ENCODE measurements at regions not wholly inside any gene's neighbourhood (a gene's known extent, or its start where the extent isn't known, plus 50 kb on each side); places are given as distances from the start of the nearest gene placed in this dataset.

GRCh38 chr2:19837235-19837766, 64.5 kb downstream of the TTC32 start:
- Histone ChIP-seq H3K27me3 (replicated peaks; ENCODE audit: insufficient read depth) (no peaks in the 10 kb centered on the region), H3K4me2 (ENCODE audit: unreplicated experiment) (no peak overlapping the region), H3K4me1 (ENCODE audit: insufficient read depth) (no peaks in the 10 kb centered on the region), H3K9me3 (ENCODE audit: low read depth) (no peaks in the 10 kb centered on the region), H3F3A (ENCODE audit: insufficient read depth) (peaks cover 6% of the 10 kb centered on the region; the same call in 1 of the 2 replicates), H3K9ac (no peak overlapping the region), H4K20me1 (ENCODE audit: insufficient read depth) (no peaks in the 10 kb centered on the region), H3K27ac (no peak overlapping the region), H3K9me2 (ENCODE audit: insufficient read depth) (no peaks in the 10 kb centered on the region; the same call in 1 of the 2 replicates), H3K79me2 (ENCODE audit: insufficient read depth) (no peaks in the 10 kb centered on the region), H3K36me3 (ENCODE audit: low read depth) (no peaks in the 10 kb centered on the region), H3K4me3 (no peak overlapping the region), H2AFZ (no peak overlapping the region)
- DNase-seq = no peak
- TF ChIP-seq EZH2 (IDR thresholded peaks at IDR 0.05; ENCODE audit: insufficient read depth, poor library complexity, severe bottlenecking) (no peak), EZH2phosphoT487 (IDR thresholded peaks at IDR 0.05; ENCODE audit: insufficient read depth, low read depth) (no peak)
- in situ Hi-C loops (cut with MboI) = no loop called here
- WGBS, 2 experiments (ENCODE audit: low coverage in 1 of 2, low lambda C conversion rate in 2 of 2, missing lambda C conversion rate in 2 of 2) = 34 to 38% methylated on average over 4 of the region's 4 CpGs

- Histone ChIP-seq H3F3A (ENCODE audit: insufficient read depth) (peaks cover 6% of the 10 kb centered on the region; the same call in 1 of the 2 replicates), H3K4me3 (no peak overlapping the region), H2AFZ (no peak overlapping the region), H3K9me2 (ENCODE audit: insufficient read depth) (no peaks in the 10 kb centered on the region; the same call in 1 of the 2 replicates), H3K27ac (no peak overlapping the region), H3K79me2 (ENCODE audit: insufficient read depth) (no peaks in the 10 kb centered on the region), H3K9me3 (ENCODE audit: low read depth) (no peaks in the 10 kb centered on the region), H3K36me3 (ENCODE audit: low read depth) (no peaks in the 10 kb centered on the region), H3K9ac (no peak overlapping the region), H3K4me1 (ENCODE audit: insufficient read depth) (no peaks in the 10 kb centered on the region), H4K20me1 (ENCODE audit: insufficient read depth) (no peaks in the 10 kb centered on the region), H3K27me3 (replicated peaks; ENCODE audit: insufficient read depth) (no peaks in the 10 kb centered on the region), H3K4me2 (ENCODE audit: unreplicated experiment) (no peak overlapping the region)
- 34 to 37% methylated on average over 6 of the region's 6 CpGs for WGBS, 2 experiments (ENCODE audit: low coverage in 1 of 2, low lambda C conversion rate in 2 of 2, missing lambda C conversion rate in 2 of 2)
- TF ChIP-seq EZH2 (IDR thresholded peaks at IDR 0.05; ENCODE audit: insufficient read depth, poor library complexity, severe bottlenecking) = no peak
- no peak for TF ChIP-seq EZH2phosphoT487 (IDR thresholded peaks at IDR 0.05; ENCODE audit: insufficient read depth, low read depth)
- DNase-seq = peak; percentile 29
- in situ Hi-C loops (cut with MboI) = no loop called here
Observed at GRCh38 chr2:19835781-19836281, 66.0 kb downstream of the TTC32 start.

GRCh38 chr2:19833978-19834377, 67.8 kb downstream of the TTC32 start:
- Histone ChIP-seq H3K27me3 (replicated peaks; ENCODE audit: insufficient read depth) (no peaks in the 10 kb centered on the region; the same call in 1 of the 2 replicates), H3K79me2 (ENCODE audit: insufficient read depth) (no peaks in the 10 kb centered on the region), H3K27ac (no peak overlapping the region), H3F3A (ENCODE audit: insufficient read depth) (peaks cover 5% of the 10 kb centered on the region; the same call in 1 of the 2 replicates), H3K4me1 (ENCODE audit: insufficient read depth) (no peaks in the 10 kb centered on the region), H3K9me3 (ENCODE audit: low read depth) (no peaks in the 10 kb centered on the region), H3K36me3 (ENCODE audit: low read depth) (no peaks in the 10 kb centered on the region), H3K4me3 (no peak overlapping the region), H3K4me2 (ENCODE audit: unreplicated experiment) (no peak overlapping the region), H3K9ac (no peak overlapping the region), H4K20me1 (ENCODE audit: insufficient read depth) (no peaks in the 10 kb centered on the region), H2AFZ (no peak overlapping the region), H3K9me2 (ENCODE audit: insufficient read depth) (no peaks in the 10 kb centered on the region; the same call in 1 of the 2 replicates)
- 77 to 83% methylated on average over 3 of the region's 3 CpGs for WGBS, 2 experiments (ENCODE audit: low coverage in 1 of 2, low lambda C conversion rate in 2 of 2, missing lambda C conversion rate in 2 of 2)
- TF ChIP-seq EZH2phosphoT487 (IDR thresholded peaks at IDR 0.05; ENCODE audit: insufficient read depth, low read depth) (no peak), EZH2 (IDR thresholded peaks at IDR 0.05; ENCODE audit: insufficient read depth, poor library complexity, severe bottlenecking) (no peak)
- in situ Hi-C loops (cut with MboI) = no loop called here
- no peak for DNase-seq

- Histone ChIP-seq H3K4me3 (no peak overlapping the region), H3K27me3 (replicated peaks; ENCODE audit: insufficient read depth) (no peaks in the 10 kb centered on the region; the same call in 1 of the 2 replicates), H3K79me2 (ENCODE audit: insufficient read depth) (no peaks in the 10 kb centered on the region), H3K27ac (no peak overlapping the region), H3K36me3 (ENCODE audit: low read depth) (no peaks in the 10 kb centered on the region), H3K4me1 (ENCODE audit: insufficient read depth) (no peaks in the 10 kb centered on the region), H3K4me2 (ENCODE audit: unreplicated experiment) (no peak overlapping the region), H4K20me1 (ENCODE audit: insufficient read depth) (no peaks in the 10 kb centered on the region), H3F3A (ENCODE audit: insufficient read depth) (no peaks in the 10 kb centered on the region), H2AFZ (no peak overlapping the region), H3K9me2 (ENCODE audit: insufficient read depth) (no peaks in the 10 kb centered on the region), H3K9ac (no peak overlapping the region), H3K9me3 (ENCODE audit: low read depth) (no peaks in the 10 kb centered on the region)
- TF ChIP-seq EZH2 (IDR thresholded peaks at IDR 0.05; ENCODE audit: insufficient read depth, poor library complexity, severe bottlenecking) (no peak), EZH2phosphoT487 (IDR thresholded peaks at IDR 0.05; ENCODE audit: insufficient read depth, low read depth) (no peak)
- in situ Hi-C loops (cut with MboI) = no loop called here
- DNase-seq = no peak
Observed at GRCh38 chr2:19829672-19830071, 72.1 kb downstream of the TTC32 start.

GRCh38 chr2:19826874-19827273, 74.9 kb downstream of the TTC32 start:
- H2AFZ ChIP-seq = no peak overlapping the region
- TF ChIP-seq EZH2phosphoT487 (IDR thresholded peaks at IDR 0.05; ENCODE audit: insufficient read depth, low read depth) = no peak
- no peak for TF ChIP-seq EZH2 (IDR thresholded peaks at IDR 0.05; ENCODE audit: insufficient read depth, poor library complexity, severe bottlenecking)
- no peak overlapping the region for H3K4me3 ChIP-seq
- H3K9ac ChIP-seq = no peak overlapping the region
- peaks cover 11% of the 10 kb centered on the region for H3K4me1 ChIP-seq (ENCODE audit: insufficient read depth)
- H3K79me2 ChIP-seq (ENCODE audit: insufficient read depth) = no peaks in the 10 kb centered on the region
- H3K9me3 ChIP-seq (ENCODE audit: low read depth) = no peaks in the 10 kb centered on the region
- H3K27ac ChIP-seq = no peak overlapping the region
- DNase-seq = no peak
- no peaks in the 10 kb centered on the region for H4K20me1 ChIP-seq (ENCODE audit: insufficient read depth)
- H3F3A ChIP-seq (ENCODE audit: insufficient read depth) = no peaks in the 10 kb centered on the region
- in situ Hi-C loops (cut with MboI) = no loop called here
- no peaks in the 10 kb centered on the region for H3K36me3 ChIP-seq (ENCODE audit: low read depth)
- no peaks in the 10 kb centered on the region; the same call in 1 of the 2 replicates for H3K27me3 ChIP-seq (replicated peaks; ENCODE audit: insufficient read depth)
- H3K4me2 ChIP-seq (ENCODE audit: unreplicated experiment) = no peak overlapping the region
- H3K9me2 ChIP-seq (ENCODE audit: insufficient read depth) = no peaks in the 10 kb centered on the region
